GM21786 (cell line): ENCODE measurements at regions not wholly inside any gene's neighbourhood (a gene's known extent, or its start where the extent isn't known, plus 50 kb on each side); places are given as distances from the start of the nearest gene placed in this dataset.
"Not testable (repeated sequence)": the region's sequence is repeated elsewhere in the genome, so short reads cannot be mapped to it uniquely, and the experiment has no call there.

Experiments used
- ATAC-seq: cut with Tn5 transposase; IDR thresholded peaks from one replicate; pipeline ENCODE4 v1.9.1; 2021; ENCODE audit not compliant: unreplicated experiment

- ATAC-seq = no peak
Observed at GRCh38 chr10:85293483-85293882, 965.1 kb downstream of the CCSER2 start.

DNA sequence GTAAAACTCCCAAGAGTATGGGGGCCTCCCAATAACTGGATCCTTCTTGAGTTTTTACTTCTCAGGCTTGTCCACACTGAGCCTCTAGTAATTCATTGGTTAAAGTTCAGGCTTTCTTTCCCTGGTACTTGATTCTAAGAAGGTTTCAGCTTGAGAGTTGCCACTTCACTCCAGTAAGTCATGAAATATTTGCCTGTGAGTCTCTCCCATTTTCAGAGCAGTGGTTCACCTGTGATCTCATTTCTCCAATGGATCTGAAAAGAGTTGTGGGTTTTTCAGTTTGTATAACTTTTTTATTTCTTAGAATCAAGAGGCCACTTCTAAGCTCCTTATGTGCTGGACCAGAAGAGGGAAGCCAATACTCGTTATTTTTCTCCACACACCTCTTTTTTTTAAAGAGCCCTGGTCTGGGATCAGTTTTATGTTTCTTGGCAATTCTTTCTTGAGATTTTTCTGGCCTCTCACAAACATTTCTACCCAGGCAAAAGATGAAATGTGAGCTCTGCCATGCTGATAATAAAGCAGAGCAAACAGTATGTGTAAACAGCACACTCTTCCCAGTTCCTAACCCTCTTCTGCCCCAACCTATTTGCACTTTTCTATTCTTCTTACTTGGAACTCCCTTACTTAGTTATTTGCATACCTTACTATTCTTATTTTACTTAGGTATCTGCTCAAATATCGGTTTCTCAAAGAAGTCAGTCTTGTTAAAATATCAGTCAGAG lies 983.4 kb downstream of the CCSER2 start:
- no peak for ATAC-seq

- no peak for ATAC-seq
Observed at GRCh38 chr10:85315657-85316056, 987.3 kb downstream of the CCSER2 start.

DNA sequence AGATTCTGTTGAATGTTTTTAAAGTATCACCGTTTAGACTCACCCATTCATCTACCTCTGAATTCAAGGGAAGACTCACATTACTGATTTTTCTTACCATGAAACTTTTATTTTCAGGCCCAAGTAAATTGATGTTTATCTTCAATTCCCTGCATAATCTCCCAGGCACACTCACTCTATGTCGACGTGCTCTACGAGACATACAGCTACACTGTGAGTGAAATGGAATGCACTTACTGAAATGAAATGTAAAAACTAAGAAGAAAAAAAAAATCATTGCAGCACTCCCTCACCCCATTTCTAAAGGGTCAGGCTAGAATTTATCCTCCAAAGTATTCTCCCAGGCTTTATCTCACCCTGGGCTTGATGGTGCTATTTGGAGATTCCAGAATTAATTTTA lies 987.9 kb downstream of the CCSER2 start:
- ATAC-seq = no peak

DNA sequence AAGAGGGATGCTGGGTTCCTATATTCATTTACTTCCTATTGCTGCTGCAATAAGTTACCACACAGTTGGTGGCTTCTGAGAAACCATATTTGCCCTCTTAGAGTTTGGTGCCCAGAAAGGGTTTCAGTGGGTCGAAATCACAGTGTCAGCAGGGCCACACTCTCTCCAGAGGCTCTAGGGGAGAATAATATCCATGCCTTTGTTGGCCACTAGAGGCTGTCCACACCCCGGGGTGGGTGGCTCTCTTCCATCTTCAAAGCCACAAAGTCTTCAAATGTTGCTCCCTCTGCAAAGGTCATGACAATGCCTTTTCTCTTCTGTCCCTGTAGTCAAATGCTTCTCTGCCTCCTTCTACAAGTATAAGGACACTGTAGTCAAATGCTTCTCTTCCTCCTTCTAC lies 989.4 kb downstream of the CCSER2 start:
- ATAC-seq = no peak

DNA sequence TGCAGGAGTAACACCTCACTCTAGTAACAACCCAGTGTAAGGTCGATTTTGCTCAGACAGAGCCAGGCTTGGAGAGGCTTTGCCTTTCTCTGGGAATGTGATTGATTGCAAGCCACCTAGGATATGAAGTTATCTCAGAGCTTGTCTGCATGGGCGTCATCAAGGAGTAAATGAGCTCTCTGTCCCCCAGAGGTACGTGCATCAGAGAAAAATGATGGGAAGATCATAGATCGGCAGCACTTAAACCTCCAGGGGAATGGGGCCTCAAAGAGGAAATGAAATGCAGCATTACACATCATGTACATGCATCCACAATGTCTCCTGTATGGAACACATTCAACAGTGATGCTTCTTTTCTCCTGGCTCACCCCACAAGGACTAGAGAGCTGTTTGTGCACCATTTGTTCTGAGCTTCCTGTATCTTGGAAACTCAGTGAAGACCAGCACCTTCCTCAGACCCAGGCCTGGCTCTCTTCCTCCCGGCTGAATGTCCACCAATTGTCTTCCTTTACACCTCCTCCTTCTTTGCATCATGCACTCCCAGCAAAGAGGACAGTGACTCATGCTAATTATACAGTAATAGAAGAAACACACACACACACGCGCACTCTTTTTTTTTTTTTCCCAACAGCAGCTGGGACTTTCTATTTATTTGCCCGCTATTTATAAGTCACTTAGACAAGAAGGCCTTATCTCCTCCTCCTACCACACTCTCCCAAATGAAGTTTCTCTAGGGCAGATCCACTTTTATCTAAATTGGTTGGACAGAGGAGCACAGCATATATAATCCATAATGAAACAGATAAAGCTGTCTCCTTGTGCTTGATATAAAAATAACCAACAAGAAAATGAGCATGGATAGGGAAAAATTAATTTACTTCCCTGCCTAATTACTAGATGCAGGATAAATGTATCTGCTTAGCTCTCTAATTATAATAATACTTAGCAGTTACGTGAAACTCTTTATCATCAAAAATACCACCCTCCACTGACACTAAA lies 990.7 kb downstream of the CCSER2 start:
- no peak for ATAC-seq

DNA sequence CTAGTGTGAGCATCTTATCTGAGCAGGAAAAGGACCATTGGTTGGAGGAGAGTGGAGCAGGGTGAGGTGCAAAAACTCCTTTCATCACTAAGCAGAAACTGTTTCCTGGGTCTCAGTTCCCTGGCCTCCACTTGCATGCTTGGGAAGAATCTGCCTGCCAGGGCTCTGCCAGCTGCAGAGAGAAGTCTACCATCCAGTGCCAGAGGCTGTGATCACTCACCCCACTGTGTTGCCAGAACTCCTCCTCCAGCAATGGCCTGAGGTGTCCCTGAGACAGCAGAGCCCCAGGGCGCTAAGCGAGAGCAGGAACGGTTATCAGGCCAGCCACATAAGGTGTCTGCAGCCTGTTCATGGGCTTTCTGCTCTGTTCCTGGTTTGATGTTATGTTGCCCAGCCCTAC lies 991.4 kb downstream of the CCSER2 start:
- ATAC-seq = no peak

DNA sequence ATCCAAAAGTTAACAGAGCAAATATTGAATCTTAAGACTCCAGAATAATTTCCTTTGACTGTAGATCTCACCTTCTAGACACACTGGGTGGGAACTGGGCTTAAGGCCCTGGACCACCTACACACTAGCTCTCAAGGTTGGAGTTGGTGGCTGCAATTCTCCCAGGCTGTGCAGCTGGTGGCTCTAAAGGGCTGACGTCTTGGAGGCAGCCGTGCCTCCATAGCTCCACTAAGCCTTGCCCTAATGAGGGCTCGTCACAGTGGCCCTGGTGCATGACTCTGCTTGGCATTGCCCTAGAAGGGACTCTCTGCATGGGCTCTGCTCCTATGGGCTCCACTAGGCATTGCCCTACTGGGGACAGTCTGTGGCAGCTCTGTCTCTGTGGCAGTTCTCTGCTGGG lies 1005.2 kb downstream of the CCSER2 start:
- ATAC-seq = no peak

- no peak for ATAC-seq
Observed at GRCh38 chr10:85362401-85362800, 1004.2 kb downstream of the GRID1 start.

GRCh38 chr10:85377029-85377806 lies 989.4 kb downstream of the GRID1 start:
- no peak for ATAC-seq

- no peak for ATAC-seq
Observed at GRCh38 chr10:85379338-85379737, 987.3 kb downstream of the GRID1 start.

DNA sequence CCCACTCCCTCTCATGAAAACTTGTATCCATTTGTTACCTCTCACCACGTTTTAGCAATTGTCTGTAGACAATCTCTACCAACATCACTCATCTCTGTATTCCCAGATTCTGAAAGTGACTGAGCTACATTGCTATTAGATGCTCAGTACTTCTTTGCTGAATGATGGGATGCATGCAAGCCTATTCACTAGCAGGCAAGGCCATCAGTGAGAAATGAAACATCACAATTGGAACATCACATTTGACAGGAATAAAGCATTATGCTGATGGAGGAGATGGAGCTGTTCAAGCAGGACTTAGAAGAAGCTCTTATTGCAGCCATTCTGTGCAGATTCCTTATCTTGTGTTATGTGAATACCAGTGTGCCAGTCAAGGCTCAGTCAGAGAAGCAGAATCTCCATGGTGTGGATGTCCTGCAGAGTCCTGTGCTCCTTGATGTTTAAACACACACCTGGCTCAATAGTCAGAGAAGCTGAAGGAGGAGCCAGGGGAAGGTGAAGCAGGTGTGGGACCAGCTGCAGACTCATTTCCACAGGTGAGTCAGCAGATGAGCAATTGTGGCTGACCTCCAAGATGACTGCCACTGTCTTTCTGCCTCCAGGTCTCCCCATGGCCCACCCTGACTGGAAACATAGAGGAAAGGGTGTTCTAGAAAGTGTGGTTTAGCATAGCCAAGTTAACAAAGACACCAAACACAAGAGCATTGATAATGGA lies 965.5 kb downstream of the GRID1 start:
- ATAC-seq = no peak

GRCh38 chr10:85402541-85402940 lies 964.1 kb downstream of the GRID1 start:
- no peak for ATAC-seq

DNA sequence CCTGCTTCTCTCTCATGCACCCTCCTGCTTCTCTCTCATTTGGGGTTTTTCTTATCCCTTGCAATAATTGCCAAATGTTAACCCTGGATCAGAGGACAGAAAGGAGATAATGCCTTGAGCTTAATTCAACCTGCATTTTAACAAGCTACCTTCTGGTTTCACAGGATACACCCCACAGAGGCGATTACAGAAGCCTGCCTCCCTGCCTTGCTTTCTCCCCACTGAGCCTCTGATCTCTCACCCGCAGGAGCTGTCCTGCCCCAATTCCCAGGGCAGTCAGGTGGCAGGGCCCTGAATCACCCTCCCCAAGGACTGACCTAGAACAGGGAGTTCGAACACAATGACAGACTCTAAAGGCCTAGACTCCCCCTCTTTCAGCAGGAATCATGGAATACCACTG lies 959.5 kb downstream of the GRID1 start:
- no peak for ATAC-seq

DNA sequence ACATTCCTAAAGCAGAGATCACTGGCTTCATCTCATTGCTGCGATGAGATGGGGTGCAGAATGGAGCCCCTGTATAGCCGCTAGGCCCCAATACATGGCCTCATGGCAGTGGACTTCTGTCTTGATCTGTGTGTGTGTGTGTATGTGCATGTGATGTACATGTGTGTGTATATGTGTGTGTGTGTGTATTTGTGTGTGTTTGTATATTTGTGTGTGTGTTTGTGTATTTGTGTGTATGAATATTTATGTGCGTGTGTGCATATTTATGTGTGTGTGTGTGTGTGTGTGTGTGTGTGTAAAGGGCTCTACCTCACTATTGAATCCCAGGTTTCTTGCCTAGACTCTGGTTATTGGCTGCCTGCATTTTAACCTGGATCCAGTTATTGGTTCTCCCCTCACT lies 958.2 kb downstream of the GRID1 start:
- ATAC-seq = no peak

DNA sequence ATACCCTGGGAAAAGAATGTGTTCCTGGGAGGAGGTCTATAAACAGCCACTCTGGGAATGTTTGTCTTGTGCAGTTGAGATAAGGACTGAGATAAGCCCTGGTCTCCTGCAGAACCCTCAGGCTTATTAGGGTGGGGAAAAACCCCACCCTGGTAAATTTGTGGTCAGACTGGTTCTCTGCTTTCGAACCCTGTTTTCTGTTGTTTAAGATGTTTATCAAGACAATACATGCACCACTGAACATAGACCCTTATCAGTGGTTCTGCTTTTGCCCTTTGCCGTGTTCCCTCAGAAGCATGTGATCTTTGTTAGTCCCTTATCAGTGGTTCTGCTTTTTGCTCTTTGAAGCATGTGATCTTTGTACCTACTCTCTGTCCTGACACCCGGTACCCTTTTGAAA lies 956.0 kb downstream of the GRID1 start:
- ATAC-seq = not testable (repeated sequence)

DNA sequence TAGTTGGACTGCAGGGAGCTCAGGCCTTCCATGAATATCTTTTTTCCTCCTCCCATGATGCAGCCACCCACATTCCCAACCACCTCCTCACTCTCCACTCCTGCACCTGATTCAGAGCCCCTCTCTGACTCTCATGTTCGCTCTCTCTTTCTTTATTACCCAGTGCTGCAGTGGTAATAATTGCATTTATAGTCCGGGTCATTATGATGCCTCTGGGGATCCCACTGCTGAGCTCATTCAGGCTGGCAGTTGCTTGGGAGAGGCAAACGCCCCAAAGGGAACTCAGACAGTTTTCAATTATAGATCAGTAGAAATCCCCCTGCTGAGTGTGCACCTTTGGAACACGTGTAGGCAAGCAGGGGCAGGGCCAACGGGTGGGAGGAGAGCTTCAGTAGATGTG lies 953.0 kb downstream of the GRID1 start:
- no peak for ATAC-seq

DNA sequence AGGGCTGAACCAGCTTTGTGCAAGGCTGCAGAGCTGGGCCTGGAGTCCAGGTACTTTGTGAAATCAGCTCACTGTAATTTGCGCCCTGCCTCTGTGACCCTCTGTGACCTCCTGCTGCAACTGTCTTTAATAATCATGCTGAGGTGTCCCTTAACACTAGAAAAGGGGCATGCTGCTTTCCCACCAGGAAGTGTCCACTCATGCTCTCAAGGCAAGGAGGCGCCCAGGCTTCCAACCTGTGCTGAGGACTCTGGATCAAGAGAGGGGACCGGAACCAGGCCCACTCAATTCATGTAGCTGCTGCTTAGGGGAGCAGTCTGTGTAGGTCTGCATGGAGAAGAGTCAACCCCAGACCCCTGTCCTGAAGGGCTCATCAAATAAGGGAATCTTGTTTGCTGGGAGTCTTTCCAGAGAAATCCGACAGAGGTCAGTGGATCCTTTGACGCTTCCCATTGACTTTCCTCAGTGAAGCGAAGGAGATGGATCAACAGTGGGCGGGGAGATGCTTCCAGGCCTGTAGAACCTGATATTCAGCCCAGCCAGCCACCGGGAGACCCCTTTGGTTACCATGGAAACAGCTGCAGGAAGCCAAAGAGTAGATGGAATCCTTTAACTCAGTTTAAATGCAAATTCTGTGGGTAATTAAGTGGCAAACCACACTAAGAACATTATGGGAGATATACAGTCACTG lies 945.9 kb downstream of the GRID1 start:
- no peak for ATAC-seq

DNA sequence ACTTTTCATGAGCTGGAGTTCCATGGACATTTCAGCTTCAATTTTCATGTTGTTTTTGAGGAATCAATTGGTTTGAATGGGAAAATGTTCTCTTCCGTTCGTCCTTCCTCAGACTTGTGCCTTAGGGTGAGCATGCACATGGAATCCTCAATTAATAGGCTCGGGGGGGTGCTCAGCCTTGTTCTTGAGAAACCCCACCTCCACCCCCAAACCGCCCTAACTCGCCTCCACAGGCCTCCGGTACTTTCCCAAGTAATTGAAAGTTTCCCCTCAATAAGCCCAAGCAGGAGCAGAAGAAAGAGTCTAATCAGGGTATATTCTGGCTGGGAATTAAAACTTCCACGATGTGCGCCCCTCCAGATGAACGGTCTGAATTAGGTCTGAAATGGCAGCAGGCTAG lies 945.2 kb downstream of the GRID1 start:
- no peak for ATAC-seq

DNA sequence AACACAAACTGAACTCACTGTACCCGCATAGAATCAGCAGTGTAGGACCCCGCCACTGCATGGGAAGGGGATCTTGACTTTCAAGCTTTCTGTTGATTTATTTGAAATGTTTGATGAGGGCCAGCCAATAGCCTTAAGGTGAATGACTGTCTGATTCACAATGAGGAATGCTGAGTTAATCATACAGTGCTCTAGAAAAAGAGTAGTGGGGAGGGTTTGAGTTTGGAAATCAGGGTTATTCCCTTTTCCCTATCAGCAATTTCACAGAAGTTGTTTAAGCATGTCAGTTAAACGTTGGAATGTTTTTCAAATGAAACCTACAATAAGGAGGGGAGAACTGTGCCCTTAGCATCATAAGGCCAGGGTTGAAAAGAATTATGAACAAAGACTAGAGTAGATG lies 937.5 kb downstream of the GRID1 start:
- no peak for ATAC-seq
